K562 (cell line): ENCODE measurements at regions not wholly inside any gene's neighbourhood (a gene's known extent, or its start where the extent isn't known, plus 50 kb on each side); places are given as distances from the start of the nearest gene placed in this dataset.
A peak's percentile ranks its signal among the peaks of the same experiment; 100 is the strongest.

ENCODE experiments used
- CEBPZ ChIP-seq: fragments of 150-350 bp; IDR thresholded peaks from 2 replicates; pipeline ENCODE4 v1.6.1; 2014; ENCODE audit warnings: low read depth, mild to moderate bottlenecking, low read length, borderline replicate concordance
- FOXK2 ChIP-seq, 2 experiments: fragments of 450-650 bp; IDR thresholded peaks in 1 of 2; conservative IDR thresholded peaks in 1 of 2; 2 replicates each; pipeline ENCODE4 v1.6.1; 2016; ENCODE audit warnings: low read depth in 2 of 2, mild to moderate bottlenecking in 1 of 2
- HDAC6 ChIP-seq: IDR thresholded peaks from 2 replicates; pipeline ENCODE4 v1.6.1; 2012; ENCODE audit warnings: low read depth, mild to moderate bottlenecking, control low read depth, inconsistent platforms, low read length, moderate library complexity
- JUN ChIP-seq, 2 experiments: sonication (generic) in 1 of 2; formaldehyde crosslinking in 1 of 2; IDR thresholded peaks; 2 replicates each; pipeline versions ENCODE4 v1.6.1 to v1.8.0; 2012 to 2022; ENCODE audit warnings: borderline replicate concordance in 2 of 2, mild to moderate bottlenecking in 2 of 2, improper control_type of control experiment in 1 of 2, low read depth in 1 of 2, low read length in 1 of 2, missing genetic modification reagents in 1 of 2
- MTF1 ChIP-seq: fragments of 250-450 bp; sonication (Bioruptor Pico); IDR thresholded peaks from 2 replicates; pipeline ENCODE4 v1.9.0; 2021; ENCODE audit warnings: moderate library complexity, mild to moderate bottlenecking, inconsistent platforms, borderline replicate concordance
- SPI1 ChIP-seq: IDR thresholded peaks from 2 replicates; pipeline ENCODE4 v1.6.1; 2011; ENCODE audit warnings: low read depth, low read length, control low read depth, borderline replicate concordance
- ZNF143 ChIP-seq: sonication (generic); formaldehyde crosslinking; IDR thresholded peaks from 2 replicates; pipeline ENCODE4 v1.9.0; 2022; ENCODE audit warnings: mild to moderate bottlenecking, missing genetic modification reagents
- ZNF609 ChIP-seq: sonication (generic); formaldehyde crosslinking; IDR thresholded peaks from 2 replicates; pipeline ENCODE4 v1.8.1; 2023; ENCODE audit warnings: missing genetic modification reagents, mild to moderate bottlenecking, borderline replicate concordance
- ZNF830 ChIP-seq: fragments of 250-450 bp; sonication (Bioruptor Pico); IDR thresholded peaks from 2 replicates; pipeline ENCODE4 v1.5.0; 2021; ENCODE audit warnings: mild to moderate bottlenecking

- TF ChIP-seq ZNF143 (CRISPR knock-in tag) (no peak), ZNF830 (CRISPR knock-in tag) (no peak), JUN (IDR thresholded peaks at IDR 0.05; ENCODE audit: borderline replicate concordance, low read depth, low read length) (no peak), JUN (CRISPR knock-in tag; IDR thresholded peaks at IDR 0.05; ENCODE audit: borderline replicate concordance) (no peak), CEBPZ (no peak), FOXK2 (conservative IDR thresholded peaks at IDR 0.05 in 1 of 2, IDR thresholded peaks at IDR 0.05 in 1 of 2; ENCODE audit: low read depth in 2 of 2) (no peak), SPI1 (peak; percentile 36; the same call in 1 of the 2 replicates), MTF1 (CRISPR knock-in tag) (no peak), HDAC6 (no peak), ZNF609 (no peak)
Observed at GRCh38 chr11:44377121-44377520, 67.2 kb upstream of the ALX4 start (continued).
